ENCODE measurements at regions not wholly inside any gene's neighbourhood (a gene's known extent, or its start where the extent isn't known, plus 50 kb on each side); places are given as distances from the start of the nearest gene placed in this dataset.
"Not testable (repeated sequence)": the region's sequence is repeated elsewhere in the genome, so short reads cannot be mapped to it uniquely, and the experiment has no call there.

DNA sequence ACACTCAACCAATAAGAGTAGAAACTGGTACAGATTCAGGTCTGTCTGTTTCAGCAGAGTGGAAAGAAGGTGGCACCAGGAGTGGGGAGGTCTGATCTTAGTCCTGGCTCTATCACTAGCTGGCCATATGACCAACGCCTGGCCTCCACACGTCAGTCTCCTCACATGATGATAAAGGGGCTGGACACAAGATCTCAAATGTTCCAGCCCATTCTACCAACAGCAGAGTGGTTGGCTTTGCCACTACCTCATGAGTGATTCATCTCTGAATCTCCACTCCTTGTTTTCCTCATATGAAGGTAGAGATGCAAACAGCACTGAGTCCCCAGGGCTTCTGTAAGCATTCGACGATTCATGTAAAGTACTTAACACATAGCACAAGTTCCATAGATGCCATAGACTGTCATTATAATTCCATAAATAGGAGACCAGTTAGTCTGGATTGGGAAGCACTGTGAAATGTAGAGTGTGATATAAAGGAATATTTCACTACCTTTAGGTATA, 281.9 kb upstream of the ASIC2 start:
- intact Hi-C loops (cut with DNase I), result no loop called here
- no peaks in the 10 kb centered on the region for H3K36me3 ChIP-seq
- no peak overlapping the region for H3K4me3 ChIP-seq
- H3K27ac ChIP-seq, result no peak overlapping the region
- no peaks in the 10 kb centered on the region for H3K27me3 ChIP-seq
- TF ChIP-seq CTCF (IDR thresholded peaks at IDR 0.05), result no peak
- no peaks in the 10 kb centered on the region for H3K4me1 ChIP-seq
- ATAC-seq (no peak), DNase-seq (no peak)
- no peaks in the 10 kb centered on the region for H3K9me3 ChIP-seq

GRCh38 chr17:33579740-33580139, 286.6 kb upstream of the ASIC2 start:
- H3K36me3 ChIP-seq; ATAC-seq; H3K4me3 ChIP-seq; H3K27me3 ChIP-seq; H3K4me1 ChIP-seq; DNase-seq; H3K9me3 ChIP-seq; H3K27ac ChIP-seq; intact Hi-C loops (cut with DNase I): not testable (repeated sequence)

DNA sequence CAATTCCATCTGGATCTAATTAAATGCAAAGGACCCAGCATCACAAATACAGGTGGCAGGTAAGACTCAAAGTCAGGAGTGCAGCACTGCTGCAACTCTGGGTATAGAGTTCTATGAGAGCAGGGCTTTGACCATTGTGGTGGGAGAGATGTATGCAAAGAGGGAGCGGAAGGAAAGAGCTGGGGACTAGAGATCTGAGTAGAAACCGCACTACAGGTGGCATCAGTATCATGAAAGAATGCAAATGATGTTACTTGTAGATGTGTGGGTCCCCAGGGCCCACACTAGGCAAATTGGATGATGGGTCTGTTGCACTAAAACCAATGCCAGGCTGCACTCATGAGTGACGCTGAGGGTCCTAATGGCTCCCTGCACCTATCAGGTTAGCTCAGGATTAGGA, 287.1 kb upstream of the ASIC2 start:
- no peak for TF ChIP-seq CTCF (IDR thresholded peaks at IDR 0.05)
- no peaks in the 10 kb centered on the region for H3K9me3 ChIP-seq

GRCh38 chr17:33582661-33583060, 289.6 kb upstream of the ASIC2 start:
- DNase-seq (no peak), ATAC-seq (no peak)
- no peak overlapping the region for H3K4me3 ChIP-seq
- no peak overlapping the region for H3K27ac ChIP-seq
- no peaks in the 10 kb centered on the region for H3K4me1 ChIP-seq
- no peaks in the 10 kb centered on the region for H3K36me3 ChIP-seq
- intact Hi-C loops (cut with DNase I), result no loop called here
- H3K27me3 ChIP-seq, result peaks cover 8% of the 10 kb centered on the region
- no peak for TF ChIP-seq CTCF (IDR thresholded peaks at IDR 0.05)
- no peaks in the 10 kb centered on the region for H3K9me3 ChIP-seq

More for the DNA sequence above, 287.1 kb upstream of the ASIC2 start:
- ATAC-seq (no peak), DNase-seq (no peak)
- no peaks in the 10 kb centered on the region for H3K36me3 ChIP-seq
- H3K27me3 ChIP-seq, result no peaks in the 10 kb centered on the region
- no peak overlapping the region for H3K27ac ChIP-seq
- intact Hi-C loops (cut with DNase I), result no loop called here
- H3K4me3 ChIP-seq, result no peak overlapping the region
- H3K4me1 ChIP-seq, result no peaks in the 10 kb centered on the region

DNA sequence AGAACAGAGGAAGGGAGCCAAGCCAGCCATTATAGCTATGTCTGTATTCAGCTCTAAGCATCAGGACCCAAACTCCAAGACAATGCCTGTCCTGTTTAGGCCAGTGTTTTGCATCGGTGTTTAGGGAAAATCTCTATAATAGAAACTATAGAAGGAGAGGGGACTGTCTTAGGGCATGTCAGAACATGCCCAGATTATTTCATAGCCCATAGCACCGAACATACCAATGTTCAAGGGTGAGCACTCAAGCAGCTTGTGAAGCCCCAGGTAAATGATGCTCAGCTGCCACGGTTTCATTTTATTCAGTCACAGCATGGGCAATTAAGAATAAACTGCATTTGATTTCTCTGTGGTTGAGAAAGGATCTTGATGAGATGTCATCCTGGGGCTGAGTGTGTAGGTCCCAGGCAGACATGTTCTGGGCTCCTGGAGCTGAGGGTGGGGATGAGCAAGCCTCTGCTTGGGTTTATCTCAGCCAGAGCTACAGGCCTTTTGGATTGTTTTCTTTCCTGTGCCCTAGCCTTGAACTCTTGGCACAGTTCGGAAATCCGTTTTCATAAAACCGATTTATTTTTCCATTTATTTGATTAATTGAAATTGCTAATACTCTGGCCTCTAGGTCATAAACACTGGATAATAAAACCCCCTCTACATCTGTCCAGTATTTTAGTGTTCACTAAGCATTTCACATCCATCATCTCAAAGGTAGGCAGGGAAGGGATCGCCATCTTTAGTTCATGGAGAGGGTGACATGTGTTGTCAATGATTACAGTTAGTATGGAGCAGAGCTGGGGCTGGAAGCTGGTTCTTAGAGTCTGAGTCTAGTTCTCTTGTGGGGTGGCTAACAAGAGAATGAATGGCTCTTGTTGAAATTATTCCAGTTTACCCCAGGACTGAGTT, 290.7 kb upstream of the ASIC2 start:
- ATAC-seq, result no peak
- DNase-seq, result no peak
- H3K27ac ChIP-seq, result no peak overlapping the region
- H3K27me3 ChIP-seq, result peaks cover 8% of the 10 kb centered on the region
- no peaks in the 10 kb centered on the region for H3K36me3 ChIP-seq
- no peaks in the 10 kb centered on the region for H3K9me3 ChIP-seq
- intact Hi-C loops (cut with DNase I), result no loop called here
- no peak for TF ChIP-seq CTCF (IDR thresholded peaks at IDR 0.05)
- no peak overlapping the region for H3K4me3 ChIP-seq
- no peaks in the 10 kb centered on the region for H3K4me1 ChIP-seq

- no peak for TF ChIP-seq CTCF (IDR thresholded peaks at IDR 0.05)
- intact Hi-C loops (cut with DNase I), result no loop called here
- Histone ChIP-seq H3K4me3 (no peak overlapping the region), H3K36me3 (no peaks in the 10 kb centered on the region), H3K4me1 (peaks cover 7% of the 10 kb centered on the region), H3K27me3 (no peaks in the 10 kb centered on the region), H3K9me3 (no peaks in the 10 kb centered on the region), H3K27ac (no peak overlapping the region)
- ATAC-seq (no peak), DNase-seq (no peak)
These were observed 300.9 kb upstream of the ASIC2 start for GRCh38 chr17:33593991-33594390.

Measured in upper lobe of right lung (tissue), 1 donor.